Activated B cell treated with CpG ODN at 0.5 μM for 24 hours (primary cell): ENCODE measurements at regions not wholly inside any gene's neighbourhood (a gene's known extent, or its start where the extent isn't known, plus 50 kb on each side); places are given as distances from the start of the nearest gene placed in this dataset.

ENCODE experiments used
- ATAC-seq: fragments of 200-7000 bp; cut with Tn5 transposase; one replicate; pipeline ENCODE4 v1.10.0; 2021; ENCODE audit warnings: low read depth, mild to moderate bottlenecking, moderate library complexity
- CTCF ChIA-PET: fragments of 350-600 bp; sonication (Branson Sonifier 250); formaldehyde crosslinking; loops from one replicate; lab custom pipeline; 2021; ENCODE audit warnings: antibody characterized with exemption; lab: Charles Lee
- POLR2A ChIA-PET: fragments of 350-600 bp; sonication (Branson Sonifier 250); formaldehyde crosslinking; loops from one replicate; lab custom pipeline; 2021; ENCODE audit warnings: antibody characterized with exemption; lab: Charles Lee
- DNase-seq: peaks from one replicate; pipeline ENCODE4 v3.0.0; 2022
- H3K27ac Mint-ChIP-seq: one replicate; pipeline ENCODE4 v1.8.0; 2020; ENCODE audit warnings: mixed read lengths
- H3K27me3 Mint-ChIP-seq: one replicate; pipeline ENCODE4 v1.8.0; 2021; ENCODE audit warnings: mixed read lengths
- H3K36me3 Mint-ChIP-seq: one replicate; pipeline ENCODE4 v1.8.0; 2021; ENCODE audit warnings: low read depth, mixed read lengths
- H3K4me1 Mint-ChIP-seq: one replicate; pipeline ENCODE4 v1.8.0; 2021; ENCODE audit warnings: mixed read lengths
- H3K4me3 Mint-ChIP-seq: one replicate; pipeline ENCODE4 v1.8.0; 2020; ENCODE audit warnings: mild to moderate bottlenecking, mixed read lengths
- H3K9me3 Mint-ChIP-seq: one replicate; pipeline ENCODE4 v1.8.0; 2020; ENCODE audit warnings: mixed read lengths
- CTCF ChIP-seq: fragments of 200-600 bp; IDR thresholded peaks from one replicate; pipeline ENCODE4 v1.8.0; 2022; ENCODE audit warnings: antibody characterized with exemption, mild to moderate bottlenecking
- intact Hi-C: fragments of 100-400 bp; cut with micrococcal nuclease; formaldehyde crosslinking; loops from one replicate; pipeline ENCODE4 v1.15.1; 2024

GRCh38 chr16:86281421-86281820 is 228.9 kb upstream of the FOXF1 start:
- TF ChIP-seq CTCF = no peak

GRCh38 chr16:86283944-86284343 is 226.4 kb upstream of the FOXF1 start:
- intact Hi-C loops = no loop called here
- CTCF ChIA-PET = no interaction called here
- no peak overlapping the region for H3K27ac Mint-ChIP-seq
- H3K4me3 Mint-ChIP-seq = no peak overlapping the region
- H3K27me3 Mint-ChIP-seq = peaks cover 53% of the 10 kb centered on the region
- POLR2A ChIA-PET = no interaction called here
- H3K36me3 Mint-ChIP-seq = no peaks in the 10 kb centered on the region
- no peak for TF ChIP-seq CTCF
- no peaks in the 10 kb centered on the region for H3K4me1 Mint-ChIP-seq
- DNase-seq (no peak), ATAC-seq (no peak)
- no peaks in the 10 kb centered on the region for H3K9me3 Mint-ChIP-seq

More at GRCh38 chr16:86281421-86281820, 228.9 kb upstream of the FOXF1 start:
- Mint-ChIP-seq H3K27me3 (peaks cover 43% of the 10 kb centered on the region), H3K4me1 (no peaks in the 10 kb centered on the region), H3K27ac (no peak overlapping the region), H3K4me3 (no peak overlapping the region), H3K9me3 (no peaks in the 10 kb centered on the region), H3K36me3 (no peaks in the 10 kb centered on the region)
- ChIA-PET POLR2A (no interaction called here), CTCF (no interaction called here)
- DNase-seq (no peak), ATAC-seq (no peak)
- intact Hi-C loops = no loop called here

- ChIA-PET POLR2A (no interaction called here), CTCF (no interaction called here)
- Mint-ChIP-seq H3K9me3 (no peaks in the 10 kb centered on the region), H3K27me3 (peaks cover 61% of the 10 kb centered on the region), H3K36me3 (no peaks in the 10 kb centered on the region), H3K4me1 (no peaks in the 10 kb centered on the region), H3K27ac (no peak overlapping the region), H3K4me3 (no peak overlapping the region)
- ATAC-seq (no peak), DNase-seq (no peak)
- TF ChIP-seq CTCF = no peak
- intact Hi-C loops = no loop called here
Measured at GRCh38 chr16:86285421-86285820, 224.9 kb upstream of the FOXF1 start.

GRCh38 chr16:86285938-86286921 is 224.1 kb upstream of the FOXF1 start:
- ChIA-PET POLR2A (no interaction called here), CTCF (no interaction called here)
- no peaks in the 10 kb centered on the region for H3K4me1 Mint-ChIP-seq
- ATAC-seq (no peak), DNase-seq (no peak)
- no peaks in the 10 kb centered on the region for H3K9me3 Mint-ChIP-seq
- peaks cover 68% of the 10 kb centered on the region for H3K27me3 Mint-ChIP-seq
- intact Hi-C loops = no loop called here
- TF ChIP-seq CTCF = no peak
- H3K36me3 Mint-ChIP-seq = no peaks in the 10 kb centered on the region
- H3K4me3 Mint-ChIP-seq = no peak overlapping the region
- H3K27ac Mint-ChIP-seq = no peak overlapping the region

GRCh38 chr16:86286991-86287663 is 223.2 kb upstream of the FOXF1 start:
- no peak for DNase-seq
- Mint-ChIP-seq H3K36me3 (no peaks in the 10 kb centered on the region), H3K4me1 (no peaks in the 10 kb centered on the region), H3K27me3 (peaks cover 74% of the 10 kb centered on the region), H3K9me3 (no peaks in the 10 kb centered on the region), H3K27ac (no peak overlapping the region), H3K4me3 (no peak overlapping the region)
- intact Hi-C loops = no loop called here
- ChIA-PET POLR2A (no interaction called here), CTCF (no interaction called here)
- TF ChIP-seq CTCF = no peak
- ATAC-seq = no peak
